GM18951 (cell line): ENCODE measurements at regions not wholly inside any gene's neighbourhood (a gene's known extent, or its start where the extent isn't known, plus 50 kb on each side); places are given as distances from the start of the nearest gene placed in this dataset.

Source experiments
- POLR2A ChIP-seq: IDR thresholded peaks from 4 replicates; pipeline ENCODE4 v1.6.1; 2011; ENCODE audit warnings: mild to moderate bottlenecking; ENCODE audit not compliant: insufficient read length, insufficient read depth; ENCODE audit errors: extremely low read depth
- in situ Hi-C: fragments of 300-500 bp; cut with MboI; formaldehyde crosslinking; loops from one replicate; pipeline ENCODE4 v1.12.0; 2022; ENCODE audit warnings: low sequenced_read_pairs, mixed read lengths, inconsistent platforms; ENCODE audit not compliant: unreplicated experiment

GRCh38 chr7:26054386-26054785 is 97.6 kb upstream of the NFE2L3 start:
- TF ChIP-seq POLR2A: no peak
- in situ Hi-C loops: no loop called here

- in situ Hi-C loops: no loop called here
Measured at GRCh38 chr7:26055241-26055640, 96.8 kb upstream of the NFE2L3 start.

GRCh38 chr7:26060733-26061677 is 91.0 kb upstream of the NFE2L3 start:
- in situ Hi-C loops: no loop called here

More at GRCh38 chr7:26055241-26055640, 96.8 kb upstream of the NFE2L3 start:
- no peak for TF ChIP-seq POLR2A

GRCh38 chr7:26061678-26062603 is 90.1 kb upstream of the NFE2L3 start:
- TF ChIP-seq POLR2A: no peak
- in situ Hi-C loops: no loop called here

More at GRCh38 chr7:26060733-26061677, 91.0 kb upstream of the NFE2L3 start:
- no peak for TF ChIP-seq POLR2A

GRCh38 chr7:26065652-26066051 is 86.3 kb upstream of the NFE2L3 start:
- in situ Hi-C loops: loop anchor here (5.0 kb wide), 1 partner anchor 173 kb away; no protein-coding TSS in a partner anchor
- no peak for TF ChIP-seq POLR2A

- in situ Hi-C loops: loop anchor here (5.0 kb wide), 1 partner anchor 174 kb away; no protein-coding TSS in a partner anchor
- TF ChIP-seq POLR2A: no peak
Measured at GRCh38 chr7:26066736-26067135, 85.3 kb upstream of the NFE2L3 start.

- TF ChIP-seq POLR2A: no peak
- in situ Hi-C loops: loop anchor here (10.0 kb wide), 1 partner anchor 295 kb away; no protein-coding TSS in a partner anchor
Measured at GRCh38 chr7:26070290-26070689, 81.7 kb upstream of the NFE2L3 start.

- in situ Hi-C loops: loop anchor here (10.0 kb wide), 1 partner anchor 293 kb away; no protein-coding TSS in a partner anchor
Measured at GRCh38 chr7:26071622-26072456, 80.2 kb upstream of the NFE2L3 start.

GRCh38 chr7:26073041-26073440 is 79.0 kb upstream of the NFE2L3 start:
- in situ Hi-C loops: loop anchor here (10.0 kb wide), 1 partner anchor 292 kb away; no protein-coding TSS in a partner anchor
- no peak for TF ChIP-seq POLR2A

More at GRCh38 chr7:26071622-26072456, 80.2 kb upstream of the NFE2L3 start:
- no peak for TF ChIP-seq POLR2A

- no peak for TF ChIP-seq POLR2A
- in situ Hi-C loops: loop anchor here (10.0 to 25.0 kb wide), 2 partner anchors 290 to 587 kb away; no protein-coding TSS in a partner anchor
Measured at GRCh38 chr7:26074919-26075318, 77.1 kb upstream of the NFE2L3 start.

- in situ Hi-C loops: loop anchor here (10.0 to 25.0 kb wide), 2 partner anchors 288 to 586 kb away; no protein-coding TSS in a partner anchor
Measured at GRCh38 chr7:26076691-26077090, 75.3 kb upstream of the NFE2L3 start.

GRCh38 chr7:26078437-26079336 is 73.3 kb upstream of the NFE2L3 start:
- in situ Hi-C loops: loop anchor here (10.0 to 25.0 kb wide), 2 partner anchors 286 to 584 kb away; no protein-coding TSS in a partner anchor
- TF ChIP-seq POLR2A: no peak

More at GRCh38 chr7:26076691-26077090, 75.3 kb upstream of the NFE2L3 start:
- no peak for TF ChIP-seq POLR2A
